ENCODE measurements at regions not wholly inside any gene's neighbourhood (a gene's known extent, or its start where the extent isn't known, plus 50 kb on each side); places are given as distances from the start of the nearest gene placed in this dataset.
A peak's percentile ranks its signal among the peaks of the same experiment; 100 is the strongest.

DNA sequence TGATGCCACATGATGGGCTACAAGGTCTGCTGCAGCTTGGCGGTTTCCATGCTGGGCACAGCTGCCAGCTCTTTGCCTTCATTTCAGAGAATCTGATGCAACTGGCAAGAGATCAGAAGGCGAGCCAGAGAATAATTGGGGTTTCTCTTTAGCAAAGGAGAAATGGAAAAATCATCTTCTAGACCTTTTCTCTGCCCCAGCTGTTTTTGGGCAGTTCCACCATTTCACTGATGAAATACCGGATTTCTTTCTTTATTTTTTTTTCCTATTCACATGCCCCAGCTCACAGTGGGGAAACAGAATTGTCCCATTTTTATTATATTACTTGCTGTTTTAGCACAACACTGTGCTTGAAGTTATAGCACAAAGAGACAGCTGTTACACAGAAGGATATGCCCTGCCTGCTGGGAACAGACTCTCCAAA lies 439.3 kb upstream of the GOT2 start:
- Histone ChIP-seq H3K4me1 (replicated peaks; ENCODE audit: insufficient read depth) (no peaks in the 10 kb centered on the region), H3K36me3 (ENCODE audit: low read depth) (no peaks in the 10 kb centered on the region), H3K9me2 (ENCODE audit: insufficient read depth) (no peaks in the 10 kb centered on the region), H2AFZ (no peak overlapping the region), H3K27ac (no peak overlapping the region), H3K79me2 (ENCODE audit: low read depth) (no peaks in the 10 kb centered on the region), H3K4me2 (no peak overlapping the region), H4K20me1 (ENCODE audit: insufficient read depth) (no peaks in the 10 kb centered on the region), H3K4me3 (no peak overlapping the region), H3K9me3 (ENCODE audit: insufficient read depth, low read depth) (no peaks in the 10 kb centered on the region), H3F3A (ENCODE audit: insufficient read depth, low read depth) (no peaks in the 10 kb centered on the region), H3K27me3 (ENCODE audit: insufficient read depth, low read depth) (0 out of 2 replicates have a peak, but pooled peaks cover 4% of the 10 kb centered on the region)
- CTCF ChIA-PET: no interaction called here
- BruUV-seq (replicated peaks): no TSS peak
- POLR2A ChIA-PET (ENCODE audit: unreplicated experiment): no interaction called here
- TF ChIP-seq, protein P1, sequence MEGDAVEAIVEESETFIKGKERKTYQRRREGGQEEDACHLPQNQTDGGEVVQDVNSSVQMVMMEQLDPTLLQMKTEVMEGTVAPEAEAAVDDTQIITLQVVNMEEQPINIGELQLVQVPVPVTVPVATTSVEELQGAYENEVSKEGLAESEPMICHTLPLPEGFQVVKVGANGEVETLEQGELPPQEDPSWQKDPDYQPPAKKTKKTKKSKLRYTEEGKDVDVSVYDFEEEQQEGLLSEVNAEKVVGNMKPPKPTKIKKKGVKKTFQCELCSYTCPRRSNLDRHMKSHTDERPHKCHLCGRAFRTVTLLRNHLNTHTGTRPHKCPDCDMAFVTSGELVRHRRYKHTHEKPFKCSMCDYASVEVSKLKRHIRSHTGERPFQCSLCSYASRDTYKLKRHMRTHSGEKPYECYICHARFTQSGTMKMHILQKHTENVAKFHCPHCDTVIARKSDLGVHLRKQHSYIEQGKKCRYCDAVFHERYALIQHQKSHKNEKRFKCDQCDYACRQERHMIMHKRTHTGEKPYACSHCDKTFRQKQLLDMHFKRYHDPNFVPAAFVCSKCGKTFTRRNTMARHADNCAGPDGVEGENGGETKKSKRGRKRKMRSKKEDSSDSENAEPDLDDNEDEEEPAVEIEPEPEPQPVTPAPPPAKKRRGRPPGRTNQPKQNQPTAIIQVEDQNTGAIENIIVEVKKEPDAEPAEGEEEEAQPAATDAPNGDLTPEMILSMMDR (conservative IDR thresholded peaks at IDR 0.05): no peak
- no peak for TF ChIP-seq EZH2 (IDR thresholded peaks at IDR 0.05; ENCODE audit: low read depth)
- intact Hi-C loops (cut with micrococcal nuclease; ENCODE audit: unreplicated experiment): no loop called here
- no peak for DNase-seq

DNA sequence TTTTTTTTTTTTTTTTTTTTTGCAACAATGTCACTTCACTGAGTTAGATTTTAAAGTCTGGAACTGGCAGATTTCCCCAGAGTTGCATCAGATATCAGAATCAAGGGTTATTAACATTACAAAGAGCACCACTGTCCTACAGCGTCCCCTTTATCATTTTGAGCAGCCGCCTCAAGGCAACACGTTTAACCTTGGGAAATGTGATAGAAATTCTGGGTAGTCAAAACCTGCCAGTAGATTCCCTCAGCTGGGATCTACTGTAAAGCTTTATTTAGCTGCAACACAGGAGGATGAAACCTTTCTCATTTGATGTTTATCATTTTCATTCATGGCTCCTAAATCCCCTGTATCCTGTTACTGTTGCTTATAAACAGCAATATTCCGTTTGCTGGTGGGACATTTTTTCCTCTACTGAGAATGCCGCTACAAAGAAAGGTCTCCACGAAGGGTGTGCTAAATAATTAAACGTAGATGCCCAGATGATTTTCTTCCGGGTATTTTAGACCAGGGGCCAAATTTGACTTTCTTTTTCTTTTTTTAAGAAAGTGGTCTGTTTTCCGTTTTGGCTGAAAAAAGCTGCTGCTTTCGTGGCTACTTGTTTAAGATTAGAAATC lies 436.1 kb upstream of the GOT2 start:
- Histone ChIP-seq H3K4me2 (no peak overlapping the region), H2AFZ (0 out of 2 replicates have a peak overlapping the region, but pooled peaks have one; percentile 62), H3K9me3 (ENCODE audit: insufficient read depth, low read depth) (no peaks in the 10 kb centered on the region), H3K36me3 (ENCODE audit: low read depth) (no peaks in the 10 kb centered on the region), H3K27me3 (ENCODE audit: insufficient read depth, low read depth) (no peaks in the 10 kb centered on the region), H3K4me1 (replicated peaks; ENCODE audit: insufficient read depth) (no peaks in the 10 kb centered on the region), H3F3A (ENCODE audit: insufficient read depth, low read depth) (no peaks in the 10 kb centered on the region), H3K79me2 (ENCODE audit: low read depth) (no peaks in the 10 kb centered on the region), H3K9me2 (ENCODE audit: insufficient read depth) (no peaks in the 10 kb centered on the region), H4K20me1 (ENCODE audit: insufficient read depth) (no peaks in the 10 kb centered on the region), H3K27ac (no peak overlapping the region), H3K4me3 (no peak overlapping the region)
- no peak for DNase-seq
- intact Hi-C loops (cut with micrococcal nuclease; ENCODE audit: unreplicated experiment): no loop called here
- ChIA-PET POLR2A (ENCODE audit: unreplicated experiment) (no interaction called here), CTCF (no interaction called here)
- no TSS peak for BruUV-seq (replicated peaks)
- no peak for TF ChIP-seq EZH2 (IDR thresholded peaks at IDR 0.05; ENCODE audit: low read depth)
- TF ChIP-seq, protein P1 (conservative IDR thresholded peaks at IDR 0.05): no peak

DNA sequence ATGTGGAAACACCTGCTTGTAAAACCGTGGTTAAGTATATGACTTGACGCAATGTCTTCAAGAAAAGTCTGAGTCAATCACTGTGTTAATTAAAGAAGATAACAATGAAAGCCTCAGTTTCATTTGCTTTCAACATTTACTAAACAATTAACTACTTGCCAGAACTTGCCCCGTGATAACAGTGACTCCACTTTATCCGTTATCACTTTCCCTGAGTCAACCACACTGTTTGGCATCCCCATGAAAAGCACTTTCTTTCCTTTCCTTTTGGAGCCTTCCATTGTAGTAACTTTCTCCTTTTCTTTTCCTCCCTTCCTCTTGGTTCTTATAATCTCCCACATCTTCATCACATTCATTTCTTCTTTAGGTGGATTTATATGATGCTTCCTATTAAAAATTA lies 435.1 kb upstream of the GOT2 start:
- DNase-seq: no peak
- H3K36me3 ChIP-seq (ENCODE audit: low read depth): no peaks in the 10 kb centered on the region
- CTCF ChIA-PET: no interaction called here
- intact Hi-C loops (cut with micrococcal nuclease; ENCODE audit: unreplicated experiment): no loop called here
- H3F3A ChIP-seq (ENCODE audit: insufficient read depth, low read depth): no peaks in the 10 kb centered on the region
- no peaks in the 10 kb centered on the region for H3K27me3 ChIP-seq (ENCODE audit: insufficient read depth, low read depth)
- H3K27ac ChIP-seq: no peak overlapping the region
- TF ChIP-seq, protein P1 (conservative IDR thresholded peaks at IDR 0.05): no peak
- TF ChIP-seq EZH2 (IDR thresholded peaks at IDR 0.05; ENCODE audit: low read depth): no peak
- no peaks in the 10 kb centered on the region for H3K79me2 ChIP-seq (ENCODE audit: low read depth)
- H3K9me2 ChIP-seq (ENCODE audit: insufficient read depth): no peaks in the 10 kb centered on the region
- BruUV-seq (replicated peaks): no TSS peak
- H3K4me1 ChIP-seq (replicated peaks; ENCODE audit: insufficient read depth): no peaks in the 10 kb centered on the region
- no peak overlapping the region for H3K4me3 ChIP-seq
- H2AFZ ChIP-seq: no peak overlapping the region
- no peak overlapping the region for H3K4me2 ChIP-seq
- no peaks in the 10 kb centered on the region for H4K20me1 ChIP-seq (ENCODE audit: insufficient read depth)
- H3K9me3 ChIP-seq (ENCODE audit: insufficient read depth, low read depth): no peaks in the 10 kb centered on the region
- POLR2A ChIA-PET (ENCODE audit: unreplicated experiment): no interaction called here

Data from PC-9 (cell line).